Type B pancreatic cell (in vitro differentiated cells): ENCODE measurements at regions not wholly inside any gene's neighbourhood (a gene's known extent, or its start where the extent isn't known, plus 50 kb on each side); places are given as distances from the start of the nearest gene placed in this dataset.

ENCODE experiments used
- DNase-seq: peaks from one replicate; pipeline ENCODE4 v3.0.0; 2021; ENCODE audit warnings: mixed read lengths; ENCODE audit not compliant: unreplicated experiment; ENCODE audit errors: extremely low spot score
- H3K27ac Mint-ChIP-seq: 2 replicates; pipeline ENCODE4 v1.8.0; 2021; ENCODE audit warnings: mild to moderate bottlenecking, mixed read lengths
- H3K27me3 Mint-ChIP-seq: 2 replicates; pipeline ENCODE4 v1.8.0; 2021; ENCODE audit warnings: mixed read lengths
- H3K36me3 Mint-ChIP-seq: 2 replicates; pipeline ENCODE4 v1.8.0; 2021; ENCODE audit warnings: mixed read lengths
- H3K4me1 Mint-ChIP-seq: one replicate; pipeline ENCODE4 v1.8.0; 2021; ENCODE audit warnings: mixed read lengths; ENCODE audit not compliant: unreplicated experiment
- H3K4me3 Mint-ChIP-seq: 2 replicates; pipeline ENCODE4 v1.8.0; 2021; ENCODE audit warnings: mild to moderate bottlenecking, mixed read lengths
- H3K9me3 Mint-ChIP-seq: 2 replicates; pipeline ENCODE4 v1.8.0; 2021; ENCODE audit warnings: mixed read lengths
- TF ChIP-seq, protein P1 (sequence below): fragments of 200-600 bp; sonication (generic); conservative IDR thresholded peaks from 2 replicates; pipeline ENCODE4 v1.5.0; 2021; ENCODE audit warnings: antibody characterized with exemption, mild to moderate bottlenecking

DNA sequence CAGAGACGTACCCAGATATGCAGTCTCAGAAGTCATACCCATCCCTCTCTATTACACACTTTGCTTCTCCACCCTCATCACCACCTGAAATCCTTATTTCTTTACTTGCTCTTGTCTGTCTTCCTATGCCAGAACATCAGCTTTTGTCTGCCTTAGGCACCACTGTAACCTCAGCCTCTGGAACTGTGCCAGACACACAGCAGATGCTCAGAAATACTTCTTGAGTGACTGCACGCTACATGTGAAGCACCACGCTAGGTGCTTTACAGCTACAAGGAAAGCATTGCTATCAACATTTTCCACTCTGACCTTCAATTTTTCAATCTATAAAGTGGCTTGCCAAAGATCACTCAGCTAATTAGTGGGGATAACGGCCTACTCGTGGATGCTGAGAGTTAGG lies 226.8 kb downstream of the CHD9NB start:
- Mint-ChIP-seq H3K9me3 (no peaks in the 10 kb centered on the region), H3K27me3 (peaks cover 26% of the 10 kb centered on the region), H3K36me3 (no peaks in the 10 kb centered on the region), H3K27ac (no peak overlapping the region), H3K4me3 (no peak overlapping the region), H3K4me1 (no peaks in the 10 kb centered on the region)
- no peak for DNase-seq
- TF ChIP-seq, protein P1, sequence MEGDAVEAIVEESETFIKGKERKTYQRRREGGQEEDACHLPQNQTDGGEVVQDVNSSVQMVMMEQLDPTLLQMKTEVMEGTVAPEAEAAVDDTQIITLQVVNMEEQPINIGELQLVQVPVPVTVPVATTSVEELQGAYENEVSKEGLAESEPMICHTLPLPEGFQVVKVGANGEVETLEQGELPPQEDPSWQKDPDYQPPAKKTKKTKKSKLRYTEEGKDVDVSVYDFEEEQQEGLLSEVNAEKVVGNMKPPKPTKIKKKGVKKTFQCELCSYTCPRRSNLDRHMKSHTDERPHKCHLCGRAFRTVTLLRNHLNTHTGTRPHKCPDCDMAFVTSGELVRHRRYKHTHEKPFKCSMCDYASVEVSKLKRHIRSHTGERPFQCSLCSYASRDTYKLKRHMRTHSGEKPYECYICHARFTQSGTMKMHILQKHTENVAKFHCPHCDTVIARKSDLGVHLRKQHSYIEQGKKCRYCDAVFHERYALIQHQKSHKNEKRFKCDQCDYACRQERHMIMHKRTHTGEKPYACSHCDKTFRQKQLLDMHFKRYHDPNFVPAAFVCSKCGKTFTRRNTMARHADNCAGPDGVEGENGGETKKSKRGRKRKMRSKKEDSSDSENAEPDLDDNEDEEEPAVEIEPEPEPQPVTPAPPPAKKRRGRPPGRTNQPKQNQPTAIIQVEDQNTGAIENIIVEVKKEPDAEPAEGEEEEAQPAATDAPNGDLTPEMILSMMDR = no peak

DNA sequence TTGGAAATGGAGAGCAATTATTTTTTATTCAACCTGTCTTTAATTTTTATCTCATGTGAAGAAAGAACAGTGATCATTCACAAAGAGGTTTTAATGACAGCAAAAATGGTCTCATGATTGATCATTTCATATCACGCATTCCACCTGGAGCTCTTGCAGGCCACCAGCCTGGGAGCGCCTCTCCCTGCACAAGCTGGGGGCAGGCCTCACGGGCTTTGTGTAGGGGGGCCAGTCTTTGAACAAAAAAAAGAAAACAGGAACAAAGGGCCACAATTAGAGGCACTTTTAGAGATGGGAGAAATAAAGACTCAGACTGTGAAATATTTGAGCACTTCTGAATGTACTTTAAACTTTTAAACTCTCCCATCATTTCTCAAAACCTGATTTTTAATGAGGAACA lies 232.9 kb downstream of the CHD9NB start:
- TF ChIP-seq, protein P1 = no peak
- H3K27ac Mint-ChIP-seq = no peak overlapping the region

DNA sequence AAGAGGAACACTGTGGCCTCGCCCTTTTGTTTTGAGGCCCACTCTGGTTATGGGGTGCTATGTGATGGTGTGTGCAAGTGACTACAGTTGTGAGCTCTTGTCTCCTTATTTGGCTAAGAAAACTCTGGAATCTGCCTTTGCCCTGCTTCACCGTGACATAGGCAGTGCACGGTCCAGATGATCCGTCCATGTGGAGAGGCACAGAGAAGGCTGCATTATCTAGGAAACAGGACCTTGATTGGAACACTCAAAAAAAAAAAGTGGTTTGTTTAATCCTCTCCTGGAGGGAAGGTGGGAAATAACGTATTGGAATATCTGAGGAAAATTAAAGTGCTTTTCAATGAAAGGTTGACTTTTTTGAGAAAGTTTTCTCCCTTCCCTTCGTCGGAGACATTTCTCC lies 233.3 kb downstream of the CHD9NB start:
- DNase-seq = no peak
- peak overlapping the region; percentile 21 for H3K4me3 Mint-ChIP-seq
- peaks cover 18% of the 10 kb centered on the region for H3K27me3 Mint-ChIP-seq
- H3K27ac Mint-ChIP-seq = peak overlapping the region; percentile 13
- no peaks in the 10 kb centered on the region for H3K36me3 Mint-ChIP-seq
- peaks cover 5% of the 10 kb centered on the region for H3K9me3 Mint-ChIP-seq
- TF ChIP-seq, protein P1 = no peak
- H3K4me1 Mint-ChIP-seq = peaks cover 5% of the 10 kb centered on the region

More for the DNA sequence above, 232.9 kb downstream of the CHD9NB start:
- Mint-ChIP-seq H3K4me1 (peaks cover 5% of the 10 kb centered on the region), H3K9me3 (peaks cover 5% of the 10 kb centered on the region), H3K4me3 (no peak overlapping the region), H3K36me3 (no peaks in the 10 kb centered on the region), H3K27me3 (peaks cover 15% of the 10 kb centered on the region)
- DNase-seq = no peak

DNA sequence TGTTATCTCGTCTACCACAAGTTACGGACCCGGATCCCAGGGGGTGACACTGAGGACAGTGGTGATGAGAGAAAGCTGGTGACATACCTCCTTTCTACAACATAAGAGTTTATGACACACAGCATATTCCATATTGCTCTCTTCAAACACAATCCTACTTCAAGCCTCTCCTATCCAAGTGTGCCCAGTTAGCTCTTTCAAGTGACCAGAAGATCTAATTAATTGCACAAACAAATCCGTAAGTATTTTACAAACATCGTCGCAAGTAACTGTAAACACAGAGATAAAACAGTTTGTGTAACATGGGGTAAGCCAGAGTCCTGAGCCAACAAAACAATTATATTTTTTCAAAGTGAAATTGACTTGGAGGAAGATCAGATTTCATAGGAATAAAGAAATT lies 235.0 kb downstream of the CHD9NB start:
- TF ChIP-seq, protein P1 = no peak
- no peak for DNase-seq
- H3K9me3 Mint-ChIP-seq = peaks cover 11% of the 10 kb centered on the region
- no peaks in the 10 kb centered on the region for H3K36me3 Mint-ChIP-seq
- no peak overlapping the region for H3K4me3 Mint-ChIP-seq
- H3K27me3 Mint-ChIP-seq = peaks cover 14% of the 10 kb centered on the region
- H3K4me1 Mint-ChIP-seq = peaks cover 5% of the 10 kb centered on the region
- H3K27ac Mint-ChIP-seq = no peak overlapping the region

DNA sequence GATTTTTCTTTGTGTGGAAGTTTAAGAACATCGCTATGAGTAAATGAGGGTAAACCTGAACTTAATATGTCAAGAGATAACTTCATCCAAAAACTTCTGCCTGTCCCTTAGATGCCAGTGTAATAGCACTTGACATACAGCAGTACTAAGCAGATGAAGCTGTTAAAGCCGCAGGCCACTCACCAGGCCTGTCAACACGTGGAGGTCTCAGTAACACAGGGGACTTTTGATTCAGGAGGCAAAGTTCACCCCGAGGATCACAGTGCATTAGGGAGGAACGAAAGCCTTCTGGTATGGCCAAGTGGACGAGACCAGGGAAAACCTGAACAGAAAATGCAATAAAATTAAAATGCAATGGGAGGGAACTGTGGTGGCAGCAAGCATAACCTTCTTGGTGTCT lies 235.7 kb downstream of the CHD9NB start:
- H3K9me3 Mint-ChIP-seq = peaks cover 11% of the 10 kb centered on the region
- H3K36me3 Mint-ChIP-seq = no peaks in the 10 kb centered on the region
- peaks cover 14% of the 10 kb centered on the region for H3K27me3 Mint-ChIP-seq
- peaks cover 5% of the 10 kb centered on the region for H3K4me1 Mint-ChIP-seq
- DNase-seq = no peak
- TF ChIP-seq, protein P1 = no peak
- H3K27ac Mint-ChIP-seq = no peak overlapping the region
- no peak overlapping the region for H3K4me3 Mint-ChIP-seq
